ENCODE measurements at regions not wholly inside any gene's neighbourhood (a gene's known extent, or its start where the extent isn't known, plus 50 kb on each side); places are given as distances from the start of the nearest gene placed in this dataset.
"Not testable (repeated sequence)": the region's sequence is repeated elsewhere in the genome, so short reads cannot be mapped to it uniquely, and the experiment has no call there.

GRCh38 chr14:51369814-51370213, 129.8 kb downstream of the TMX1 start:
- ATAC-seq = no peak
- no peaks in the 10 kb centered on the region for H3K36me3 ChIP-seq (ENCODE audit: low read depth)
- H3K4me1 ChIP-seq (ENCODE audit: low read depth) = no peaks in the 10 kb centered on the region
- intact Hi-C loops (cut with DNase I, micrococcal nuclease) = no loop called here
- no peaks in the 10 kb centered on the region for H3K9me3 ChIP-seq
- H3K4me3 ChIP-seq = no peak overlapping the region
- no peak for DNase-seq
- peak; percentile 7 for TF ChIP-seq CTCF (IDR thresholded peaks at IDR 0.05)

- Histone ChIP-seq H3K4me3 (no peak overlapping the region), H3K9me3 (no peaks in the 10 kb centered on the region), H3K36me3 (ENCODE audit: low read depth) (no peaks in the 10 kb centered on the region), H3K4me1 (ENCODE audit: low read depth) (no peaks in the 10 kb centered on the region)
- ATAC-seq = no peak
- TF ChIP-seq CTCF (IDR thresholded peaks at IDR 0.05) = no peak
- no peak for DNase-seq
- intact Hi-C loops (cut with DNase I, micrococcal nuclease) = no loop called here
Measured at GRCh38 chr14:51370758-51371386, 130.8 kb downstream of the TMX1 start.

- DNase-seq; ATAC-seq; intact Hi-C loops (cut with DNase I, micrococcal nuclease): not testable (repeated sequence)
Measured at GRCh38 chr14:51377186-51377585, 137.1 kb downstream of the TMX1 start.

GRCh38 chr14:51382506-51382905, 142.5 kb downstream of the TMX1 start:
- Histone ChIP-seq H3K4me3 (no peak overlapping the region), H3K4me1 (ENCODE audit: low read depth) (no peaks in the 10 kb centered on the region), H3K9me3 (no peaks in the 10 kb centered on the region), H3K36me3 (ENCODE audit: low read depth) (no peaks in the 10 kb centered on the region)
- DNase-seq = no peak
- no peak for TF ChIP-seq CTCF (IDR thresholded peaks at IDR 0.05)
- intact Hi-C loops (cut with DNase I, micrococcal nuclease) = no loop called here
- no peak for ATAC-seq

More at GRCh38 chr14:51377186-51377585, 137.1 kb downstream of the TMX1 start:
- not testable (repeated sequence) for H3K9me3 ChIP-seq; H3K4me1 ChIP-seq (ENCODE audit: low read depth); H3K4me3 ChIP-seq; H3K36me3 ChIP-seq (ENCODE audit: low read depth)

GRCh38 chr14:51386411-51386810, 146.4 kb downstream of the TMX1 start:
- Histone ChIP-seq H3K4me1 (ENCODE audit: low read depth) (no peaks in the 10 kb centered on the region), H3K4me3 (no peak overlapping the region), H3K9me3 (no peaks in the 10 kb centered on the region), H3K36me3 (ENCODE audit: low read depth) (no peaks in the 10 kb centered on the region)
- no peak for DNase-seq
- no peak for TF ChIP-seq CTCF (IDR thresholded peaks at IDR 0.05)
- intact Hi-C loops (cut with DNase I, micrococcal nuclease) = no loop called here
- no peak for ATAC-seq

GRCh38 chr14:51386983-51387735, 147.1 kb downstream of the TMX1 start:
- no peak overlapping the region for H3K4me3 ChIP-seq
- no peaks in the 10 kb centered on the region for H3K9me3 ChIP-seq
- no peak for DNase-seq
- no peak for ATAC-seq
- H3K36me3 ChIP-seq (ENCODE audit: low read depth) = no peaks in the 10 kb centered on the region
- TF ChIP-seq CTCF (IDR thresholded peaks at IDR 0.05) = no peak
- no peaks in the 10 kb centered on the region for H3K4me1 ChIP-seq (ENCODE audit: low read depth)
- intact Hi-C loops (cut with DNase I, micrococcal nuclease) = no loop called here

All from mucosa of descending colon (tissue), 3 donors.